Esophagus (tissue), 2 donors: ENCODE measurements at regions not wholly inside any gene's neighbourhood (a gene's known extent, or its start where the extent isn't known, plus 50 kb on each side); places are given as distances from the start of the nearest gene placed in this dataset.
"Not testable (repeated sequence)": the region's sequence is repeated elsewhere in the genome, so short reads cannot be mapped to it uniquely, and the experiment has no call there.

Experiments
- H3K27ac ChIP-seq, 2 donors: one replicate each; pipeline ENCODE4 v1.5.1; 2013; ENCODE audit warnings: low read depth in 2 of 2, mild to moderate bottlenecking in 2 of 2, inconsistent platforms in 1 of 2, low read length in 1 of 2, moderate library complexity in 1 of 2
- H3K27me3 ChIP-seq, 2 donors: one replicate each; pipeline ENCODE4 v1.6.1; 2013; ENCODE audit warnings: low read length in 2 of 2, control low read depth in 1 of 2, mild to moderate bottlenecking in 1 of 2; ENCODE audit not compliant: insufficient read depth in 2 of 2, control insufficient read depth in 1 of 2
- H3K36me3 ChIP-seq, 2 donors: one replicate each; pipeline ENCODE4 v1.6.1; 2013; ENCODE audit warnings: low read length in 1 of 2; ENCODE audit not compliant: control insufficient read depth in 2 of 2, insufficient read depth in 2 of 2
- H3K4me1 ChIP-seq, 2 donors: one replicate each; pipeline ENCODE4 v1.6.1; 2013; ENCODE audit warnings: low read length in 1 of 2; ENCODE audit not compliant: control insufficient read depth in 2 of 2, insufficient read depth in 2 of 2
- H3K4me3 ChIP-seq, 2 donors: one replicate each; pipeline ENCODE4 v1.5.1; 2013; ENCODE audit warnings: low read length in 2 of 2, mild to moderate bottlenecking in 2 of 2, low read depth in 1 of 2, moderate library complexity in 1 of 2
- H3K9me3 ChIP-seq, 2 donors: one replicate each; pipeline ENCODE4 v1.6.1; 2013; ENCODE audit warnings: mild to moderate bottlenecking in 2 of 2, low read depth in 1 of 2, low read length in 1 of 2, moderate library complexity in 1 of 2; ENCODE audit not compliant: control insufficient read depth in 2 of 2, insufficient read depth in 1 of 2
- WGBS, 2 donors: extraction: QIAGEN DNeasy Blood & Tissue Kit; methylation state at CpG; one replicate each; pipeline ENCODE4 v1.1.7; 2013; 5-methylcytosine and 5-hydroxymethylcytosine counted together
- donor health status: healthy with polysubstance abuse.
- donor health status: Bipolar disorder and iron deficiency.

- Histone ChIP-seq H3K9me3 (no peaks in the 10 kb centered on the region), H3K27ac (no peak overlapping the region), H3K4me1 (no peaks in the 10 kb centered on the region), H3K4me3 (no peak overlapping the region), H3K27me3 (peaks cover 0 to 2% of the 10 kb centered on the region in 2 donors), H3K36me3 (no peaks in the 10 kb centered on the region)
- 79 to 80% methylated on average over 2 of the region's 2 CpGs for WGBS, 2 donors
These were observed 189.7 kb upstream of the OR4E1 start for GRCh38 chr14:21863289-21863688.

GRCh38 chr14:21861153-21861552, 187.5 kb upstream of the OR4E1 start:
- H3K9me3 ChIP-seq = no peaks in the 10 kb centered on the region
- H3K36me3 ChIP-seq = no peaks in the 10 kb centered on the region
- H3K27me3 ChIP-seq = peaks cover 0 to 2% of the 10 kb centered on the region in 2 donors
- 73 to 74% methylated on average over 4 of the region's 4 CpGs for WGBS, 2 donors
- no peak overlapping the region for H3K27ac ChIP-seq
- H3K4me1 ChIP-seq = no peaks in the 10 kb centered on the region
- no peak overlapping the region for H3K4me3 ChIP-seq

GRCh38 chr14:21860172-21860571, 186.6 kb upstream of the OR4E1 start:
- no peaks in the 10 kb centered on the region for H3K36me3 ChIP-seq
- H3K4me1 ChIP-seq = no peaks in the 10 kb centered on the region
- no peak overlapping the region for H3K27ac ChIP-seq
- H3K9me3 ChIP-seq = no peaks in the 10 kb centered on the region
- H3K4me3 ChIP-seq = no peak overlapping the region
- 62 to 68% methylated on average over 3 of the region's 3 CpGs for WGBS, 2 donors
- H3K27me3 ChIP-seq = peaks cover 0 to 2% of the 10 kb centered on the region in 2 donors

- H3K9me3 ChIP-seq = no peaks in the 10 kb centered on the region
- H3K4me3 ChIP-seq = no peak overlapping the region
- no peaks in the 10 kb centered on the region for H3K4me1 ChIP-seq
- H3K36me3 ChIP-seq = no peaks in the 10 kb centered on the region
- peaks cover 0 to 3% of the 10 kb centered on the region in 2 donors for H3K27me3 ChIP-seq
- 81 to 85% methylated on average over 3 of the region's 3 CpGs for WGBS, 2 donors
- H3K27ac ChIP-seq = no peak overlapping the region
These were observed 179.2 kb upstream of the OR4E1 start for GRCh38 chr14:21852775-21853174.

GRCh38 chr14:21852061-21852664, 178.5 kb upstream of the OR4E1 start:
- Histone ChIP-seq H3K27ac (no peak overlapping the region), H3K4me1 (no peaks in the 10 kb centered on the region), H3K4me3 (no peak overlapping the region), H3K27me3 (peaks cover 0 to 3% of the 10 kb centered on the region in 2 donors), H3K9me3 (no peaks in the 10 kb centered on the region), H3K36me3 (no peaks in the 10 kb centered on the region)
- 18 to 23% methylated on average over 4 of the region's 4 CpGs for WGBS, 2 donors

- H3K4me3 ChIP-seq, H3K4me1 ChIP-seq, H3K9me3 ChIP-seq, H3K36me3 ChIP-seq, H3K27me3 ChIP-seq, H3K27ac ChIP-seq: not testable (repeated sequence)
- WGBS, 2 donors = 62 to 63% methylated on average over 11 of the region's 11 CpGs
These were observed 173.3 kb upstream of the OR4E1 start for GRCh38 chr14:21846902-21847301.

GRCh38 chr14:21846227-21846885, 172.7 kb upstream of the OR4E1 start:
- Histone ChIP-seq H3K27ac (no peak overlapping the region), H3K4me3 (no peak overlapping the region), H3K27me3 (no peaks in the 10 kb centered on the region), H3K9me3 (no peaks in the 10 kb centered on the region), H3K36me3 (no peaks in the 10 kb centered on the region), H3K4me1 (no peaks in the 10 kb centered on the region)
- WGBS, 2 donors = 29 to 31% methylated on average over 13 of the region's 13 CpGs

- Histone ChIP-seq H3K36me3 (no peaks in the 10 kb centered on the region), H3K27ac (no peak overlapping the region), H3K4me3 (no peak overlapping the region), H3K27me3 (peaks cover 0 to 2% of the 10 kb centered on the region in 2 donors), H3K9me3 (peaks cover 2 to 3% of the 10 kb centered on the region in 2 donors), H3K4me1 (no peaks in the 10 kb centered on the region)
- WGBS, 2 donors = 18 to 22% methylated on average over 4 of the region's 4 CpGs
These were observed 167.1 kb upstream of the OR4E1 start for GRCh38 chr14:21840765-21841164.

- 57 to 61% methylated on average over 4 of the region's 4 CpGs for WGBS, 2 donors
- Histone ChIP-seq H3K9me3 (peaks cover 4 to 10% of the 10 kb centered on the region in 2 donors), H3K27me3 (peaks cover 0 to 2% of the 10 kb centered on the region in 2 donors), H3K4me3 (no peak overlapping the region), H3K4me1 (no peaks in the 10 kb centered on the region), H3K27ac (no peak overlapping the region), H3K36me3 (no peaks in the 10 kb centered on the region)
These were observed 160.2 kb upstream of the OR4E1 start for GRCh38 chr14:21833836-21834235.

GRCh38 chr14:21825845-21826244, 152.2 kb upstream of the OR4E1 start:
- H3K27ac ChIP-seq = no peak overlapping the region
- no peaks in the 10 kb centered on the region for H3K27me3 ChIP-seq
- H3K4me3 ChIP-seq = no peak overlapping the region
- no peaks in the 10 kb centered on the region for H3K36me3 ChIP-seq
- WGBS, 2 donors = 74 to 77% methylated on average over 7 of the region's 7 CpGs
- no peaks in the 10 kb centered on the region for H3K9me3 ChIP-seq
- no peaks in the 10 kb centered on the region for H3K4me1 ChIP-seq
